CD4-positive, alpha-beta T cell (primary cell): ENCODE measurements at regions not wholly inside any gene's neighbourhood (a gene's known extent, or its start where the extent isn't known, plus 50 kb on each side); places are given as distances from the start of the nearest gene placed in this dataset.

Experiments used
- ATAC-seq: fragments of 200-7000 bp; cut with Tn5 transposase; one replicate; pipeline ENCODE4 v1.10.0; 2022; ENCODE audit warnings: mild to moderate bottlenecking; ENCODE audit not compliant: poor library complexity
- CTCF ChIA-PET: fragments of 350-600 bp; sonication (Branson Sonifier 250); formaldehyde crosslinking; loops from one replicate; lab custom pipeline; 2021; ENCODE audit warnings: antibody characterized with exemption, inconsistent platforms; lab: Charles Lee
- POLR2A ChIA-PET: fragments of 350-600 bp; sonication (Branson Sonifier 250); formaldehyde crosslinking; loops from one replicate; lab custom pipeline; 2021; ENCODE audit warnings: antibody characterized with exemption, inconsistent platforms; lab: Charles Lee
- DNase-seq, 14 experiments: peaks; one replicate each; pipeline ENCODE4 v3.0.0-alpha.2; 2013 to 2020; ENCODE audit warnings: mixed read lengths in 2 of 14
- H3K27ac ChIP-seq, 2 donors: one replicate each; pipeline versions ENCODE4 v1.5.1 to v1.7.0; 2013; ENCODE audit warnings: low read length in 2 of 2, low read depth in 1 of 2, mild to moderate bottlenecking in 1 of 2
- H3K27me3 ChIP-seq, 2 experiments: 1 replicate in 1 of 2; 2 replicates in 1 of 2; pipeline versions ENCODE4 v1.6.1 to v1.7.0; 2013; ENCODE audit warnings: low read length in 2 of 2, control low read depth in 1 of 2, mild to moderate bottlenecking in 1 of 2, moderate library complexity in 1 of 2; ENCODE audit not compliant: insufficient read depth in 2 of 2, control insufficient read depth in 1 of 2
- H3K36me3 ChIP-seq: one replicate; pipeline ENCODE4 v1.6.1; 2013; ENCODE audit warnings: low read length, control low read depth; ENCODE audit not compliant: insufficient read depth
- H3K4me1 ChIP-seq: one replicate; pipeline ENCODE4 v1.6.1; 2013; ENCODE audit warnings: low read length, control low read depth; ENCODE audit not compliant: insufficient read depth
- H3K4me3 ChIP-seq: one replicate; pipeline ENCODE4 v1.5.1; 2013; ENCODE audit warnings: mild to moderate bottlenecking, low read length, moderate library complexity
- H3K9me3 ChIP-seq, 2 experiments: 1 replicate in 1 of 2; 2 replicates in 1 of 2; pipeline versions ENCODE4 v1.6.1 to v1.7.0; 2013; ENCODE audit warnings: low read length in 2 of 2, mild to moderate bottlenecking in 2 of 2, control low read depth in 1 of 2, moderate library complexity in 1 of 2; ENCODE audit not compliant: control insufficient read depth in 1 of 2, insufficient read depth in 1 of 2
- H3K27ac Mint-ChIP-seq: one replicate; pipeline ENCODE4 v1.8.0; 2020; ENCODE audit warnings: mixed read lengths
- H3K27me3 Mint-ChIP-seq: one replicate; pipeline ENCODE4 v1.8.0; 2021; ENCODE audit warnings: mixed read lengths
- H3K36me3 Mint-ChIP-seq: one replicate; pipeline ENCODE4 v1.8.0; 2021; ENCODE audit warnings: low read depth, mixed read lengths
- H3K4me1 Mint-ChIP-seq: one replicate; pipeline ENCODE4 v1.8.0; 2021; ENCODE audit warnings: low read depth, mixed read lengths
- H3K4me3 Mint-ChIP-seq: one replicate; pipeline ENCODE4 v1.8.0; 2020; ENCODE audit warnings: mild to moderate bottlenecking, mixed read lengths
- H3K9me3 Mint-ChIP-seq: one replicate; pipeline ENCODE4 v1.8.0; 2020; ENCODE audit warnings: mixed read lengths
- CTCF ChIP-seq: fragments of 200-600 bp; IDR thresholded peaks from one replicate; pipeline ENCODE4 v1.8.0; 2022; ENCODE audit warnings: antibody characterized with exemption, mild to moderate bottlenecking
- intact Hi-C, 2 experiments: fragments of 100-400 bp; cut with DNase I in 1 of 2; cut with micrococcal nuclease in 1 of 2; formaldehyde crosslinking; loops; one replicate each; pipeline versions ENCODE4 v1.15.1 to v1.9.0; 2023 to 2025; cut with DNase I, micrococcal nuclease

GRCh38 chr15:70555713-70556112 lies 207.6 kb downstream of the UACA start:
- Mint-ChIP-seq H3K4me1 (no peaks in the 10 kb centered on the region), H3K27me3 (no peaks in the 10 kb centered on the region), H3K4me3 (no peak overlapping the region), H3K27ac (no peak overlapping the region), H3K36me3 (no peaks in the 10 kb centered on the region), H3K9me3 (no peaks in the 10 kb centered on the region)
- ATAC-seq (no peak), DNase-seq (no peak)
- Histone ChIP-seq H3K27ac (no peak overlapping the region), H3K9me3 (no peaks in the 10 kb centered on the region), H3K27me3 (no peaks in the 10 kb centered on the region), H3K4me3 (no peak overlapping the region), H3K36me3 (no peaks in the 10 kb centered on the region), H3K4me1 (peaks cover 55% of the 10 kb centered on the region)
- TF ChIP-seq CTCF, result no peak
- intact Hi-C loops, result loop anchor here in 1 of 2 experiments (5.0 to 10.0 kb wide), 4 partner anchors 33 to 1088 kb away; no protein-coding TSS in a partner anchor
- CTCF ChIA-PET, result no interaction called here
- POLR2A ChIA-PET, result interaction anchor here (1.2 to 6.5 kb wide), 3 partner anchors 20 to 63 kb away, joined by 3 to 83 read pairs (median 12); no protein-coding TSS in a partner anchor

GRCh38 chr15:70547846-70548487 lies 215.4 kb downstream of the UACA start:
- Mint-ChIP-seq H3K9me3 (no peaks in the 10 kb centered on the region), H3K36me3 (no peaks in the 10 kb centered on the region), H3K4me1 (peaks cover 29% of the 10 kb centered on the region), H3K27me3 (no peaks in the 10 kb centered on the region), H3K27ac (no peak overlapping the region), H3K4me3 (no peak overlapping the region)
- intact Hi-C loops, result no loop called here
- ChIA-PET CTCF (no interaction called here), POLR2A (interaction anchor here (1.3 kb wide), 1 partner anchor 13 kb away, joined by 4 read pairs; no protein-coding TSS in a partner anchor)
- no peaks in the 10 kb centered on the region for H3K4me1 ChIP-seq
- H3K36me3 ChIP-seq, result no peaks in the 10 kb centered on the region
- DNase-seq (no peak), ATAC-seq (no peak)
- no peaks in the 10 kb centered on the region for H3K9me3 ChIP-seq
- H3K27me3 ChIP-seq, result no peaks in the 10 kb centered on the region
- H3K4me3 ChIP-seq, result no peak overlapping the region
- H3K27ac ChIP-seq, result no peak overlapping the region
- TF ChIP-seq CTCF, result no peak

- intact Hi-C loops, result no loop called here
- CTCF ChIA-PET, result no interaction called here
These were observed 217.8 kb downstream of the UACA start for GRCh38 chr15:70545526-70545925.

More at GRCh38 chr15:70545526-70545925, 217.8 kb downstream of the UACA start:
- Histone ChIP-seq H3K4me3 (no peak overlapping the region), H3K9me3 (no peaks in the 10 kb centered on the region), H3K4me1 (no peaks in the 10 kb centered on the region), H3K27me3 (no peaks in the 10 kb centered on the region), H3K27ac (no peak overlapping the region), H3K36me3 (no peaks in the 10 kb centered on the region)
- no peak for DNase-seq
- no peak for TF ChIP-seq CTCF
- no peak overlapping the region for H3K27ac Mint-ChIP-seq
- no peaks in the 10 kb centered on the region for H3K36me3 Mint-ChIP-seq
- H3K27me3 Mint-ChIP-seq, result no peaks in the 10 kb centered on the region
- no peak for ATAC-seq
- H3K4me3 Mint-ChIP-seq, result no peak overlapping the region
- POLR2A ChIA-PET, result interaction anchor here (0.6 to 1.5 kb wide), 3 partner anchors 11 to 1225 kb away, joined by 3 to 4 read pairs (median 4); no protein-coding TSS in a partner anchor
- no peaks in the 10 kb centered on the region for H3K9me3 Mint-ChIP-seq
- H3K4me1 Mint-ChIP-seq, result peaks cover 29% of the 10 kb centered on the region
